Astrocyte of the cerebellum (primary cell): ENCODE measurements at regions not wholly inside any gene's neighbourhood (a gene's known extent, or its start where the extent isn't known, plus 50 kb on each side); places are given as distances from the start of the nearest gene placed in this dataset.

Experiments used
- DNase-seq: peaks from one replicate; pipeline ENCODE4 v3.0.0-alpha.2; 2011; ENCODE audit warnings: low read depth
- H3K4me3 ChIP-seq: 2 replicates; pipeline ENCODE4 v1.5.1; 2011; ENCODE audit warnings: mild to moderate bottlenecking, low read depth, low read length, moderate library complexity
- CTCF ChIP-seq: IDR thresholded peaks from 2 replicates; pipeline ENCODE4 v1.5.1; 2012; ENCODE audit warnings: low read length, low read depth, moderate library complexity, mild to moderate bottlenecking; ENCODE audit errors: missing control alignments
- in situ Hi-C: cut with HindIII; loops from 2 replicates; pipeline ENCODE4 v1.10.0; 2017; ENCODE audit warnings: low sequenced_read_pairs

GRCh38 chr4:108512615-108513505, 107.5 kb upstream of the RPL34 start:
- peak; percentile 67 for DNase-seq
- peak overlapping the region; percentile 11 for H3K4me3 ChIP-seq
- TF ChIP-seq CTCF, result peak; percentile 79
- in situ Hi-C loops, result no loop called here

DNA sequence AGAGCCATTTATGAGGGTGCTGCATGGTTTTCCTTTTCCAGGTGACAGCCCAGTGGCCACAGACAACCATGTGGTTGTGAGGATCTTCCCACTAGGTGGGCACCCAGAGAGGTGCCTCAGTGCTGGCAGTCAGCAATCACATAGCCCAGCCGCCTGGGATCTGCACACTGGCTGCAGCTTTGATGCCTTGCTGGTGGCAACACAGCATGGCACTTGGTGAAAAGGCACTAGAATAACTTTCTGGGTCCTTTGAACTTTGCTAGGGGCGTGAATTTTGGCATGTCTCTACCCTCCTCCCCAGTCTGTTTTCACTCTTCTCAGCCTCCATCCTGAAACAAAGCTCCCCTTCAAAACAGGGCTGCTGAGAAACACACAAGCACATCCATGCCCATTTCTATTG, 108.8 kb upstream of the RPL34 start:
- DNase-seq, result no peak
- H3K4me3 ChIP-seq, result no peak overlapping the region
- TF ChIP-seq CTCF, result no peak
- in situ Hi-C loops, result no loop called here

DNA sequence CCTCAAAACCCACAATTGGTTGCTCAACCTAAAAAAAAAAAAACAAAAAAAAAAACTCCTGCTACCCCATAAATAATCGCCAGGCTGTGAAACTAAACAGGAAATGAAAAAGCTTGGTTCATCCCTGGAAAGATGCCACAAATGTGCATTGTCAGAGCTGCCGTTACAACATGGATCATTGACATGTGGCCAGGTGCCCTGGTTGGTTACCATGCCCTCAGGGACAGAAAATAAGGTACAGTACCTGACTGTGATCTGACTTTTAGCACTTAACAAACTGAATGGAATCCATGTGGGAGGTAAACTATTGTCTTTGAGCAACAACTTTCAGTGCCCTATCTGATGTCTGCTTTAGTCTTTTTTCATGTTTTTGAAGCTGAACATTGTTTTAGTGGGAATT, 118.0 kb upstream of the RPL34 start:
- in situ Hi-C loops, result no loop called here
- TF ChIP-seq CTCF, result no peak
- DNase-seq, result no peak
- no peak overlapping the region for H3K4me3 ChIP-seq

DNA sequence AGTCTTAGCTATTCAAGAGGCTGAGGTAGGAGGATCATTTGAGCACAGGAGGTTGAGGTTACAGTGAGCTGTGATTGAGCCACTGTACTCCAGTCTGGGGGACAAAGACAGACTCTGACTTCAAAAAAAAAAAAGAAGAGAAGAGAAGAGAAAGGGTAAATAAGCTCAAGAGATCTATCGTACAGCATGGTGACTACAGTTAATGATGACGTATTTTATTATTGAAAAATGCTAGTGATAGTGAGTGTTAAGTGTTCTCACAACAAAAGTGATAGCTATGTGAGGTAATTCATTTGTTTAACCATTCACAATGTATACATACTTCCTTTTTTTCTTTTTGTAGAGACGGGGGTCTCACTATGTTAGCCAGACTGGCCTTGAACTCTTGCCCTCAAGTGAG, 121.5 kb upstream of the RPL34 start:
- H3K4me3 ChIP-seq, result no peak overlapping the region
- in situ Hi-C loops, result no loop called here
- TF ChIP-seq CTCF, result no peak
- no peak for DNase-seq

DNA sequence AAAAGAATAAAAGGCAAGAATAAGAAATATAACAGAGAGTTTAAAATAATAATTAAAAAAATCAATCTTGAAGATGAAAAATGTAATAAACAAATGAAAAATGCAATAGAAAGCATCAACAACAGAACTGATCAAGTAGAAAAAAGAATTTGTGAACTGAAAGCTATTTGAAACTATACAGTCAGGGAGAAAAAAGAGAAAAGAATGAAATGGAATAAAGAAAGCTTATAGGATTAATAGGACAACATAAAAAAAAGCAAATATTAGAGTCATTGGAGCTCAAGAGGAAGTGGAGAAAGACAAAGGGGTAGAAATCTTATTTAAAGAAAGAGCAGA, 126.8 kb upstream of the RPL34 start:
- in situ Hi-C loops, result no loop called here
- TF ChIP-seq CTCF, result no peak
- no peak overlapping the region for H3K4me3 ChIP-seq
- no peak for DNase-seq

- no peak for DNase-seq
- in situ Hi-C loops, result no loop called here
- H3K4me3 ChIP-seq, result no peak overlapping the region
- peak; percentile 60 for TF ChIP-seq CTCF
These were observed 127.4 kb upstream of the RPL34 start for GRCh38 chr4:108492816-108493595.
